OCI-M1 (cell line): ENCODE measurements at regions not wholly inside any gene's neighbourhood (a gene's known extent, or its start where the extent isn't known, plus 50 kb on each side); places are given as distances from the start of the nearest gene placed in this dataset.
A peak's percentile ranks its signal among the peaks of the same experiment; 100 is the strongest.
"Not testable (repeated sequence)": the region's sequence is repeated elsewhere in the genome, so short reads cannot be mapped to it uniquely, and the experiment has no call there.

Experiments
- DNase-seq: peaks from one replicate; lab custom pipeline; 2025; lab: John Stamatoyannopoulos, UW

- no peak for DNase-seq
These were observed 78.3 kb upstream of the ZNF280D start for GRCh38 chr15:56811586-56811985.

DNA sequence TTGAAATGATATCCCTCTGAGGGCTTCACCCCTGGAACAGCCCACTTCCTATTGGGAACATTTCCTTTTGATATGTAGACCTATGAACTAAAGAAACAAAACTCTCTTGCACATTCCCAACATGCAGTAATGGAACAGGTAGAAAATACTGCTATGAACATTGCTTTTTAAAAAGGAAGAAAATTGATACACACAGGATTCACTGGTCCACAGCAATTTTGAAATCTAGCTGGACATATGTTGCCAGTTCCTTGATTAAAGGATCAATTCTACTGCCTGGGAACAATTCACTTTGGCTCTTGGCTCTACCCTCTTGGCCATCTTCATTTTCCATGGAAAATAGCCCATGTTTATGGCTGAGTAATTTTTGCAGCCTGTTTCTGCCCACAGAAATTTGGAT is 74.9 kb upstream of the ZNF280D start:
- no peak for DNase-seq

DNA sequence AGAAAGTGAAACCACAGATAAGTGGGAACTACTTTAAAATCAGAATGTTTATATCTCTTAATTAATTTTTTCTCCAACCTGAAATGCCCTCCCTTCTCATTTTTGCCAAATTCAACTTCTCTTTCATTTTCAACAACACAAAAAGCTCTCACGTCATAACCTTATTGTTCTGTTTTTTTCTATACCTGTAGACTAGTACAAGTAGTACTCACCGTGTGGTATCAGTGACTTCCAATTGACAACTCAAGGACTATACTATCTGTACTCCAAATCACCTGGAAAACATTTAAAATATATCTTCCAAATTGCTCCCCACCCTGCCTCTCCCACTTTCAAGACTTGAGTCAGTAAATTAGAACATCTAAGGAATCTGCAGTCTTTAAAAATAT is 72.8 kb upstream of the ZNF280D start:
- no peak for DNase-seq

DNA sequence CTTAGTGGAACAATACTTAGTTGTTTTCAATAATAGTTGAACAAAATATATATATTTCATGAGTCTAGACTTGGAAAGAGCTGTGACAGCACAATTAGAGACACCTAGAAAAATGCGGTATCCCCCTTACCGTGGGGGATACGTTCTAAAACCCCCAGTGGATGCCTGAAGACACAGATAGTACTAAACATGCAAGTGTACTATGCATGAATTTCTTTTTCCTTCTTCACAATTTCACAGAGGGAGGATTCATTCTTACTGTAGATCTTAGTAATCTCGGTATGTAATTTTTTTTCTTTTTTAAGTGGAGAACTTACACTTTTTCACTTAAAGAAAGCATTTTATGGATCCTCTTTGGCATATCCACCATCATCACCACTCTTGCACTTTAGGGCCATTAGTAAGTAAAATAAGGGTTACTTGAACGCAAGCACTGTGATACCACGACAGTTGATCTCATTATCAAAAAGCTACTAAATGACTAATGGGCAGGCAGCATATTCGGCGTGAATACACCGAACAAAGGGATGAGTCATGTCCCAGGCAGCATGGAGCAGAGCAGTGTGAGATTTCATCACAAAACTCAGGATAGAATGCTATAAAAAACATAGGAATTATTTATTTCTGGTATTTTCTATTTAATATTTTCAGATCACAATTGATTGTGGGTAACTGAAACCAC is 72.3 kb upstream of the ZNF280D start:
- no peak for DNase-seq

DNA sequence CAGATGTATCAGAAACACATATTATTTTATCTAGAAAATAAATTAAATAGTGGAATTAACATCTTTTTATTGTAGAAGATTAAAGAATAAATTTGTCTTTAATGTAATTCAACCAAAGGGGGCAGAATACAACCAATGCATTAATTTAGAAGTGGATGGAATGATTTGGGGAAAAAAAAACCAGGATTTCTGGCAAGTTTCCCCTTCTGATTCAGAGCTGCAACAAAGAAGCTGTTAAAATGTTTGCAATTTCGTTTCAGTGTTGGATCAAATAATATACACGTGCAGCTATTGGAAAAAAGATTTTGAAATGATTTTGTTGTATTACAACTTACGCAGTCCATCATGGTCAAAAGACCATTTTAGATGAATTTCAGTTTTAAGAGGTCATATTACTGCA is 71.6 kb upstream of the ZNF280D start:
- DNase-seq, result no peak

DNA sequence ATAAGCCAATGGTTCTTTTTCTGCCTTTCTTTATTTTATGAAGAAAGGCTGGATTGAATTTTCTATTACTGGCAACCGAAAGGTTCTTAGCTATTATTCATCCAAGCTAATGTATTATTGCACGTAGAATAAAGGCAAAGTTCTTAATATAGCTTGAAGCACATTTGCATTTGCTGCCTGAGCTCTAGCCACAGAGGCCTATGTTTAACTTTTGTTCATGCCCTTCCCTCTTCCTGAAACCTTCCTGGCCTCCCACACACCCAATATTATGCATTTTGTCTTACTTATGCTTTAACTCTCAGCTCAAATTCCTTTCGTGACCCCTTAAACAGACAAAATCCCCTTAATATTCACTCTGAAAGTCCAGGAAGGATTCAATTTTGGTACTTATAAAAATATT is 71.0 kb upstream of the ZNF280D start:
- DNase-seq, result no peak

GRCh38 chr15:56802161-56802560 is 68.9 kb upstream of the ZNF280D start:
- DNase-seq, result peak; percentile 22

- no peak for DNase-seq
These were observed 65.3 kb upstream of the ZNF280D start for GRCh38 chr15:56798639-56799038.

DNA sequence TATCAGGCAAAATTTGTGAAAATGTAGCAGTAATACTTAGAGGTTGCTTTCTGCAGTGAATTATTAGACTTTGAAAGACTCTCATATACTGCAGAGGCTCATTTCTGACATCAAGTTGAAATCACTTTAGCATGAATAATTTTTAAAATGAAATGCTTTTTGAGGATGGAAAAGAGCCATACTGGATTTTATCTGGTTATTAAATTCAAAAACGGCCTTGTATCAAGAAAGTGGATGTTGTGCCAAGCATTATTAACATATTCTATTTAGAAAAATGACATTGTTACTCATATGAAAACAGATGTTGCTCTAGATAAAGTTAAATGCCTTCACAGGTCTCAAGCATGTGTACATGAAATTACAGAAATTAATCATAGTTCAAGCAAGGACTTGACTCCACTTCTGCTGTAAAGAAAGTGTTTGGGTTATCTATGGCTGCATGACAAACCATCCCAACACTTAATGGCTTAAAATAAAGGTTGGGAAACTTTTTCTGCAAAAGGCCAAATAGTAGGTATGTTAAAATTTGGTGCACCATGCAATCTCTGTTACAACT is 64.5 kb upstream of the ZNF280D start:
- DNase-seq, result no peak

DNA sequence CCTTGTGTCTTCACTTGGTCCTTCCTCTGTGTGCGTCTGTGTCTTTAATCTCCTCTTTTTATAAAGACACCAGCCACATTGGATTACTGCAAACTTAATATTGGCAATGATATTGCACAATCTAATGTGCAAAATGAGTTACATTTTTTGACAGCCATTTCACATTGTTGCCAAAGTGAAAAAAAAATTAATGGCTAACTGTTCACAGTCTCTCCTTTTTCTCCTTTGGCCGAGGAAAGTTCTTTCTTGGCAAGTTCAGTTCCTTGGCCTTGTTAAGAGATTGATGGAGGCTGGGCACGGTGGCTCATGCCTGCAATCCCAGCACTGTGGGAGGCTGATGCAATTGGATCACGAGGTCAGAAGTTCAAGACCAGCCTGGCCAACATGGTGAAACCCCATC is 62.2 kb upstream of the ZNF280D start:
- no peak for DNase-seq

- DNase-seq, result no peak
These were observed 61.4 kb upstream of the ZNF280D start for GRCh38 chr15:56794553-56795329.

DNA sequence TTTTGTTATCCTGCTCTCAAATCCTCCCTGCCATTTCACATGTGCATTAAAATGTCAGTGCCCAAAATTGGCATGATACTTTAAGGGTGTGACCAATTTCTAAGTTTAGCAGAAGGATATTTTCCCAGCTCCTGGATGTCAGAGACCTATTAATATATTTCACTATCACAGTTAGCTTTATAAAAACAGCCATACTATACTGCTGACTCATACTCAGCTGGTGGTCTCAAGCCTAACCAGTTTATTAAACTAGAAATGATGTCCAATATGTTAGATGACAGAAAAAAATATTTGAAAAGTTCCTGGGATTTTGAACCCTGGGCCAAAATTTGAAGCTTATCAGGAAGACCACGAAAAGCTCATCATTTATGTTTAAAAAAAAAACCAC is 60.9 kb upstream of the ZNF280D start:
- no peak for DNase-seq

DNA sequence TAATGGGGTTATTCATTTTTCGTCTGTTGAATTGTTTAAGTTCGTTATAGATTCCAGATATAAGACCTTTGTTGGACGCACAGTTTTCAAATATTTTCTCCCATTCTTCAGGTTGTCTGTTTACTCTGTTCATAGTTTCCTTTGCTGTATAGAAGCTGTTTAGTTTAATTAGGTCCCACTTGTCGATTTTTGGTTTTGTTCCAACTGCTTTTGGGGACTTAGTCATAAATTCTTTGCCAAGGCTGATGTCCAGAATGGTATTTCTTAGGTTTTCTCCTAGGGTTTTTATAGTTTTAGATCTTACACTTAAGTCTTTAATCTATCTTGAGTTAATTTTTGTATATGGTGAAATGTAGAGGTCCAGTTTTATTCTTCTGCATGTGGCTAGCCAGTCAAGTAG is 58.9 kb upstream of the ZNF280D start:
- DNase-seq, result no peak

- not testable (repeated sequence) for DNase-seq
These were observed 58.2 kb upstream of the ZNF280D start for GRCh38 chr15:56791521-56791920.

GRCh38 chr15:56788359-56788758 is 55.0 kb upstream of the ZNF280D start:
- DNase-seq, result no peak

- DNase-seq, result no peak
These were observed 53.7 kb upstream of the ZNF280D start for GRCh38 chr15:56786966-56787365.

DNA sequence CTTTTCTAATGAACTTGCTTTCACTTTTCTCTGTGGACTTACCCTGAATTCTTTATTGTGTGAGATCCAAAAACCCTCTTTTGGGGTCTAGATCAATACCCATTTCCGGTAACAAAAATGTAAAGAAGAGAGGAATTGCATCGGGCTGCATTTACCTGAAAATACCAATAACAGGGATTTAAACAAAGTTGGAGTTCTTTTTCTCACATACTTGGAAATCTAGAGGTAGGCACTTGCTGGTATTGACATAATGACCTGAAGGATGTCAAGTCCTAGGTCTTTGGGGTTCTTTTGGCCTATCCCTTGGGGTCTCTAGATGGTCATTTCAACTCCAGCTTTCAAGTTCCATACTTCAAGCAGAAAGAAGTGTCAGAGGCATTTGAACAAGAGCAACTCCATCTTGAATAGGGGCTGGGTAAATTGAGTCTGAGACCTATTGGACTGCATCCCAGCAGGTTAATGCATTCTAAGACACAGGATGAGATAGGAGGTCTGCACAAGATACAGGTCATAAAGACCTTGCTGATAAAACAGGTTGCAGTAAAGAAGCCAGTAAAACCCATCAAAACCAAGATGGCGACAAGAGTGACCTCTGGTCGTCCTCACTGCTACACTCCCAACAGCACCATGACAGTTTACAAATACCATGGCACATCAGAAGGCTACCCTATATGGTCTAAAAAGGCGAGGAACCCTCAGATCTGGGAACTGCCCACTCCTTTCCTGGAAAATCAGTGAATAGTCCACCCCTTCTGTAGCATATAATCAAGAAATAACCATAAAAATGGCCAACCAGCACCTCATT is 50.8 kb upstream of the ZNF280D start:
- DNase-seq, result no peak

- DNase-seq, result peak; percentile 77
These were observed 50.0 kb upstream of the ZNF280D start for GRCh38 chr15:56783156-56783856.
